GM12878 (cell line): ENCODE measurements at regions not wholly inside any gene's neighbourhood (a gene's known extent, or its start where the extent isn't known, plus 50 kb on each side); places are given as distances from the start of the nearest gene placed in this dataset.

Source experiments
- ATAC-seq: fragments of 200-7000 bp; cut with Tn5 transposase; 3 replicates; pipeline ENCODE4 v1.9.1; 2020; ENCODE audit warnings: mild to moderate bottlenecking, moderate library complexity
- BruUV-seq: library from RNA; stranded (reverse); fragments of 400-500 nt; replicated peaks from 2 replicates; lab custom pipeline; 2021; lab: Mats Ljungman, UMichigan
- CTCF ChIA-PET: fragments of 300-600 bp; sonication (Branson Sonifier 250); formaldehyde crosslinking; extraction: SDS; loops from one replicate; lab custom pipeline; 2021; ENCODE audit warnings: inconsistent platforms; lab: Yijun Ruan, JAX
- POLR2A ChIA-PET: fragments of 350-600 bp; formaldehyde crosslinking; extraction: SDS; loops from one replicate; lab custom pipeline; 2021; ENCODE audit warnings: inconsistent platforms; lab: Charles Lee
- RAD21 ChIA-PET: fragments of 300-600 bp; sonication (Branson Sonifier 250); formaldehyde crosslinking; loops from one replicate; lab custom pipeline; 2023; ENCODE audit warnings: antibody characterized with exemption; ENCODE audit not compliant: unreplicated experiment; lab: Charles Lee
- SMC1A ChIA-PET: fragments of 300-600 bp; sonication (Branson Sonifier 250); formaldehyde crosslinking; loops from one replicate; lab custom pipeline; 2023; ENCODE audit not compliant: unreplicated experiment, uncharacterized antibody; lab: Charles Lee
- DNase-seq: peaks from one replicate; pipeline ENCODE4 v3.0.0-alpha.2; 2011; ENCODE audit warnings: low read depth, low spot score
- FAIRE-seq: peaks from 3 replicates; lab custom pipeline; 2011; peaks lifted over from hg19 to GRCh38; lab: Jason Lieb, UNC
- H2AFZ ChIP-seq: 2 replicates; pipeline ENCODE4 v1.6.0; 2011; ENCODE audit warnings: low read depth, low read length, control low read depth; ENCODE audit not compliant: control insufficient read depth
- H3K27ac ChIP-seq: 2 replicates; pipeline ENCODE4 v1.5.1; 2011; ENCODE audit warnings: control low read depth; ENCODE audit not compliant: control insufficient read depth, insufficient read depth
- H3K27me3 ChIP-seq, 2 experiments: replicated peaks in 1 of 2; 2 replicates each; pipeline versions ENCODE4 v1.6.0 to v1.6.1; 2011; ENCODE audit warnings: low read length in 1 of 2; ENCODE audit not compliant: control insufficient read depth in 2 of 2, insufficient read depth in 2 of 2
- H3K36me3 ChIP-seq, 2 experiments: 2 replicates each; pipeline ENCODE4 v1.5.1; 2011; ENCODE audit warnings: low read length in 1 of 2; ENCODE audit not compliant: control insufficient read depth in 2 of 2, insufficient read depth in 2 of 2
- H3K4me1 ChIP-seq: 2 replicates; pipeline ENCODE4 v1.6.1; 2011; ENCODE audit warnings: mild to moderate bottlenecking, low read length, moderate library complexity, mixed read lengths; ENCODE audit not compliant: control insufficient read depth, insufficient read depth
- H3K4me2 ChIP-seq: 2 replicates; pipeline ENCODE4 v1.6.0; 2011; ENCODE audit warnings: control low read depth; ENCODE audit not compliant: control insufficient read depth, insufficient read depth
- H3K4me3 ChIP-seq: fragments of 200-600 bp; sonication (generic); 2 replicates; pipeline ENCODE4 v1.5.1; 2016
- H3K79me2 ChIP-seq: 2 replicates; pipeline ENCODE4 v1.6.0; 2011; ENCODE audit warnings: low read length; ENCODE audit not compliant: control insufficient read depth, insufficient read depth
- H3K9ac ChIP-seq: 2 replicates; pipeline ENCODE4 v1.8.0; 2011; ENCODE audit warnings: low read length, control low read depth, mixed read lengths; ENCODE audit not compliant: control insufficient read depth, insufficient read depth
- H3K9me3 ChIP-seq: replicated peaks from 3 replicates; pipeline ENCODE4 v1.5.1; 2011; ENCODE audit warnings: mild to moderate bottlenecking, low read length; ENCODE audit not compliant: control insufficient read depth, insufficient read depth
- H4K20me1 ChIP-seq: 2 replicates; pipeline ENCODE4 v1.6.0; 2011; ENCODE audit not compliant: control insufficient read depth, insufficient read depth
- BMI1 ChIP-seq: fragments of 450-650 bp; IDR thresholded peaks from 2 replicates; pipeline ENCODE4 v1.6.1; 2016; ENCODE audit warnings: mild to moderate bottlenecking, moderate library complexity, borderline replicate concordance
- CREB1 ChIP-seq: IDR thresholded peaks from 2 replicates; pipeline ENCODE4 v1.6.1; 2012; ENCODE audit warnings: low read depth, mild to moderate bottlenecking, inconsistent platforms
- E2F4 ChIP-seq: IDR thresholded peaks from 2 replicates; pipeline ENCODE4 v1.6.1; 2012; ENCODE audit warnings: low read depth, low read length, improper control_type of control experiment
- GABPA ChIP-seq: IDR thresholded peaks from 2 replicates; pipeline ENCODE4 v1.6.1; 2014; ENCODE audit warnings: antibody characterized with exemption, low read depth, mild to moderate bottlenecking, inconsistent platforms
- HCFC1 ChIP-seq: fragments of 150-350 bp; IDR thresholded peaks from 2 replicates; pipeline ENCODE4 v1.6.1; 2014; ENCODE audit warnings: low read length
- IRF3 ChIP-seq: fragments of 450-650 bp; IDR thresholded peaks from 2 replicates; pipeline ENCODE4 v1.6.1; 2014; ENCODE audit warnings: mild to moderate bottlenecking
- MTA3 ChIP-seq: IDR thresholded peaks from 2 replicates; pipeline ENCODE4 v1.6.1; 2012; ENCODE audit warnings: low read length, inconsistent platforms, borderline replicate concordance
- MYC ChIP-seq: IDR thresholded peaks from 2 replicates; pipeline ENCODE4 v1.6.1; 2011; ENCODE audit warnings: mild to moderate bottlenecking, low read length, moderate library complexity, inconsistent platforms; ENCODE audit not compliant: insufficient read depth, insufficient replicate concordance, insufficient read length, severe bottlenecking
- NFXL1 ChIP-seq: fragments of 450-650 bp; IDR thresholded peaks from 2 replicates; pipeline ENCODE4 v1.6.1; 2017; ENCODE audit warnings: antibody characterized with exemption, mild to moderate bottlenecking, borderline replicate concordance
- NR2C2 ChIP-seq: IDR thresholded peaks from 2 replicates; pipeline ENCODE4 v1.6.1; 2011; ENCODE audit warnings: borderline replicate concordance, low read depth; ENCODE audit not compliant: control insufficient read depth, insufficient read length
- RELA ChIP-seq: fragments of 450-650 bp; IDR thresholded peaks from 2 replicates; pipeline ENCODE4 v1.8.0; 2014; ENCODE audit warnings: borderline replicate concordance; ENCODE audit not compliant: partially characterized antibody
- SMC3 ChIP-seq: IDR thresholded peaks from 2 replicates; pipeline ENCODE4 v1.6.1; 2011; ENCODE audit warnings: low read length, improper control_type of control experiment, borderline replicate concordance
- YY1 ChIP-seq: IDR thresholded peaks from 2 replicates; pipeline ENCODE4 v1.6.1; 2011; ENCODE audit warnings: low read depth, mild to moderate bottlenecking, low read length
- ZBTB33 ChIP-seq: fragments of 450-650 bp; IDR thresholded peaks from 2 replicates; pipeline ENCODE4 v1.6.1; 2017; ENCODE audit warnings: mild to moderate bottlenecking
- ZNF274 ChIP-seq: IDR thresholded peaks from one replicate; pipeline ENCODE4 v1.8.0; 2011; ENCODE audit not compliant: insufficient read length, insufficient read depth
- WGBS: methylation state at CpG from one replicate; pipeline ENCODE4 v1.1.6; 2016; ENCODE audit warnings: low lambda C conversion rate; ENCODE audit not compliant: insufficient replicate concordance, insufficient coverage; ENCODE audit errors: missing lambda C conversion rate; 5-methylcytosine and 5-hydroxymethylcytosine counted together
- in situ Hi-C: fragments of 300-500 bp; cut with MboI; formaldehyde crosslinking; loops from 9 replicates; pipeline ENCODE4 v1.14.3; 2018; ENCODE audit warnings: mixed read lengths
- intact Hi-C: fragments of 100-400 bp; cut with micrococcal nuclease; formaldehyde crosslinking; loops from one replicate; pipeline ENCODE4 v1.14.2; 2022; ENCODE audit not compliant: unreplicated experiment
- TF ChIP-seq, protein P1 (sequence below): fragments of 450-650 bp; IDR thresholded peaks from 2 replicates; pipeline ENCODE4 v1.6.1; 2017; ENCODE audit warnings: borderline replicate concordance
- TF ChIP-seq, protein P2 (sequence below): fragments of 450-650 bp; IDR thresholded peaks from 2 replicates; pipeline ENCODE4 v1.6.1; 2017; ENCODE audit warnings: low read depth, mild to moderate bottlenecking, moderate library complexity
- TF ChIP-seq, protein P3 (sequence below): IDR thresholded peaks from 2 replicates; pipeline ENCODE4 v1.6.1; 2012; ENCODE audit warnings: low read depth, low read length, improper control_type of control experiment

- DNase-seq, result no peak
- in situ Hi-C loops, result no loop called here
- no peak overlapping the region for H3K27ac ChIP-seq
- ChIA-PET RAD21 (no interaction called here), CTCF (no interaction called here), POLR2A (no interaction called here)
- no peak overlapping the region for H2AFZ ChIP-seq
- H3K4me3 ChIP-seq, result no peak overlapping the region
- FAIRE-seq, result no peak
- H3K9ac ChIP-seq, result no peak overlapping the region
- H3K79me2 ChIP-seq, result no peaks in the 10 kb centered on the region
- H3K4me1 ChIP-seq, result no peaks in the 10 kb centered on the region
- H3K36me3 ChIP-seq, result no peaks in the 10 kb centered on the region
- no peaks in the 10 kb centered on the region; a peak in 3 of 4 replicates for H3K27me3 ChIP-seq
- no peaks in the 10 kb centered on the region for H4K20me1 ChIP-seq
- no peaks in the 10 kb centered on the region for H3K9me3 ChIP-seq
- 49% methylated on average over 17 of the region's 17 CpGs for WGBS
- no peak overlapping the region for H3K4me2 ChIP-seq
- TF ChIP-seq, protein P1, sequence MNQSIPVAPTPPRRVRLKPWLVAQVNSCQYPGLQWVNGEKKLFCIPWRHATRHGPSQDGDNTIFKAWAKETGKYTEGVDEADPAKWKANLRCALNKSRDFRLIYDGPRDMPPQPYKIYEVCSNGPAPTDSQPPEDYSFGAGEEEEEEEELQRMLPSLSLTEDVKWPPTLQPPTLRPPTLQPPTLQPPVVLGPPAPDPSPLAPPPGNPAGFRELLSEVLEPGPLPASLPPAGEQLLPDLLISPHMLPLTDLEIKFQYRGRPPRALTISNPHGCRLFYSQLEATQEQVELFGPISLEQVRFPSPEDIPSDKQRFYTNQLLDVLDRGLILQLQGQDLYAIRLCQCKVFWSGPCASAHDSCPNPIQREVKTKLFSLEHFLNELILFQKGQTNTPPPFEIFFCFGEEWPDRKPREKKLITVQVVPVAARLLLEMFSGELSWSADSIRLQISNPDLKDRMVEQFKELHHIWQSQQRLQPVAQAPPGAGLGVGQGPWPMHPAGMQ, result no peak
- TF ChIP-seq NFXL1 (no peak), CREB1 (no peak), GABPA (no peak), NR2C2 (no peak), IRF3 (no peak), MTA3 (no peak), MYC (no peak), SMC3 (no peak), E2F4 (no peak), ZBTB33 (no peak), ZNF274 (no peak), BMI1 (no peak), HCFC1 (no peak), YY1 (no peak), RELA (no peak)
- TF ChIP-seq, protein P2, sequence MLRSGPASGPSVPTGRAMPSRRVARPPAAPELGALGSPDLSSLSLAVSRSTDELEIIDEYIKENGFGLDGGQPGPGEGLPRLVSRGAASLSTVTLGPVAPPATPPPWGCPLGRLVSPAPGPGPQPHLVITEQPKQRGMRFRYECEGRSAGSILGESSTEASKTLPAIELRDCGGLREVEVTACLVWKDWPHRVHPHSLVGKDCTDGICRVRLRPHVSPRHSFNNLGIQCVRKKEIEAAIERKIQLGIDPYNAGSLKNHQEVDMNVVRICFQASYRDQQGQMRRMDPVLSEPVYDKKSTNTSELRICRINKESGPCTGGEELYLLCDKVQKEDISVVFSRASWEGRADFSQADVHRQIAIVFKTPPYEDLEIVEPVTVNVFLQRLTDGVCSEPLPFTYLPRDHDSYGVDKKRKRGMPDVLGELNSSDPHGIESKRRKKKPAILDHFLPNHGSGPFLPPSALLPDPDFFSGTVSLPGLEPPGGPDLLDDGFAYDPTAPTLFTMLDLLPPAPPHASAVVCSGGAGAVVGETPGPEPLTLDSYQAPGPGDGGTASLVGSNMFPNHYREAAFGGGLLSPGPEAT, result no peak
- TF ChIP-seq, protein P3, sequence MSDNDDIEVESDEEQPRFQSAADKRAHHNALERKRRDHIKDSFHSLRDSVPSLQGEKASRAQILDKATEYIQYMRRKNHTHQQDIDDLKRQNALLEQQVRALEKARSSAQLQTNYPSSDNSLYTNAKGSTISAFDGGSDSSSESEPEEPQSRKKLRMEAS, result no peak
- TF ChIP-seq, all 136 proteins: peak for 0
- no peak for ATAC-seq
- SMC1A ChIA-PET, result no interaction called here
- BruUV-seq, result no TSS peak
- intact Hi-C loops, result no loop called here
These were observed 87.0 kb downstream of the YTHDF1 start for GRCh38 chr20:63128956-63129355.
